DMS 273 (cell line): ENCODE measurements at regions not wholly inside any gene's neighbourhood (a gene's known extent, or its start where the extent isn't known, plus 50 kb on each side); places are given as distances from the start of the nearest gene placed in this dataset.
"Not testable (repeated sequence)": the region's sequence is repeated elsewhere in the genome, so short reads cannot be mapped to it uniquely, and the experiment has no call there.

Source experiments
- DNase-seq: peaks from one replicate; lab custom pipeline; 2025; ENCODE audit not compliant: unreplicated experiment; lab: John Stamatoyannopoulos, UW

- DNase-seq, result no peak
Measured at GRCh38 chr10:45518741-45519140, 144.7 kb downstream of the ALOX5 start.

- DNase-seq, result no peak
Measured at GRCh38 chr10:45515630-45516029, 141.6 kb downstream of the ALOX5 start.

- peak; percentile 89 for DNase-seq
Measured at GRCh38 chr10:45514291-45515270, 140.6 kb downstream of the ALOX5 start.

GRCh38 chr10:45513551-45513950, 139.5 kb downstream of the ALOX5 start:
- DNase-seq, result no peak

- DNase-seq, result not testable (repeated sequence)
Measured at GRCh38 chr10:45511926-45512325, 137.9 kb downstream of the ALOX5 start.

- DNase-seq, result no peak
Measured at GRCh38 chr10:45509491-45509890, 135.5 kb downstream of the ALOX5 start.

- peak; percentile 66 for DNase-seq
Measured at GRCh38 chr10:45505311-45505710, 131.3 kb downstream of the ALOX5 start.

GRCh38 chr10:45502458-45502857, 128.4 kb downstream of the ALOX5 start:
- no peak for DNase-seq

- DNase-seq, result no peak
Measured at GRCh38 chr10:45501791-45502190, 127.8 kb downstream of the ALOX5 start.

- no peak for DNase-seq
Measured at GRCh38 chr10:45500798-45501197, 126.8 kb downstream of the ALOX5 start.

GRCh38 chr10:45500304-45500703, 126.3 kb downstream of the ALOX5 start:
- no peak for DNase-seq

GRCh38 chr10:45495438-45496152, 121.6 kb downstream of the ALOX5 start:
- no peak for DNase-seq
